ENCODE measurements at regions not wholly inside any gene's neighbourhood (a gene's known extent, or its start where the extent isn't known, plus 50 kb on each side); places are given as distances from the start of the nearest gene placed in this dataset.

DNA sequence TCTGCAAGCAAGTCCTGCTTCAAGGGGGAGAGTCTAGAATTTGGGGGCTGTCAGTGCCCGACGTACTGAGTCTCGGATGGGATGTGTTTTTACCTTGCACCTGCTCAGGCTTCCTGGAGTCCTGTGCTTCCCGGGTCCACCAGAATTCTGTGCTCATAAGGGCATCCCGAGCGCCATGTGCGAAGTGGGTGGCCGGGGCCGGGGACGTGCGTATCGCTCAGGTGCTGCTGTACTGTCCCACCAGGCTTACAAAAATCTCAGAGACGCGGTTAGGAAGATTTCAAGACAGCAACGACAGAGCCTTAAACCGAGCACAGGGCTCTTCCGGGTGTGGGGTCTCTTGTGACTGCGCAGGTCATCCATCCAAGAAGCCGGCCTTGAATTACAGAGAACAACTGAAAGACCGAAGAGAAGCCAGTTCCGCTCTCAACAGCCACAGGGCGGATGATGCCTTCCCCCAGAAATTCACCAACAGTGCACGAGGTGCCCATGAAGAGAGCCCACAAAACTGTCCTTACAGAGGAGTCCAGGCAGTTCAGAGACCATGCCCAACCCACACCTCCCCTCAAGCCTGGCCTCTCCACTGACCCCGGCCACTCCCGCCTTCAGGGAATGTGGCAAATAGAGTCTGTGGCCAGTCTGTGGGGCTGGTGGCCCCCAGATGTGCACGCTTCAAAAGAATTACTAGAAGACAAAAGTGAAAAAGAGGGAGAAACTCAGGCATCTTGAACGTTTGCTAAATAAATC, 104.7 kb downstream of the PXDC1 start:
- H3K79me2 ChIP-seq, result no peaks in the 10 kb centered on the region
- no peak overlapping the region for H2AFZ ChIP-seq
- TF ChIP-seq, protein P1, sequence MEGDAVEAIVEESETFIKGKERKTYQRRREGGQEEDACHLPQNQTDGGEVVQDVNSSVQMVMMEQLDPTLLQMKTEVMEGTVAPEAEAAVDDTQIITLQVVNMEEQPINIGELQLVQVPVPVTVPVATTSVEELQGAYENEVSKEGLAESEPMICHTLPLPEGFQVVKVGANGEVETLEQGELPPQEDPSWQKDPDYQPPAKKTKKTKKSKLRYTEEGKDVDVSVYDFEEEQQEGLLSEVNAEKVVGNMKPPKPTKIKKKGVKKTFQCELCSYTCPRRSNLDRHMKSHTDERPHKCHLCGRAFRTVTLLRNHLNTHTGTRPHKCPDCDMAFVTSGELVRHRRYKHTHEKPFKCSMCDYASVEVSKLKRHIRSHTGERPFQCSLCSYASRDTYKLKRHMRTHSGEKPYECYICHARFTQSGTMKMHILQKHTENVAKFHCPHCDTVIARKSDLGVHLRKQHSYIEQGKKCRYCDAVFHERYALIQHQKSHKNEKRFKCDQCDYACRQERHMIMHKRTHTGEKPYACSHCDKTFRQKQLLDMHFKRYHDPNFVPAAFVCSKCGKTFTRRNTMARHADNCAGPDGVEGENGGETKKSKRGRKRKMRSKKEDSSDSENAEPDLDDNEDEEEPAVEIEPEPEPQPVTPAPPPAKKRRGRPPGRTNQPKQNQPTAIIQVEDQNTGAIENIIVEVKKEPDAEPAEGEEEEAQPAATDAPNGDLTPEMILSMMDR (IDR thresholded peaks at IDR 0.05), result no peak
- H3K4me3 ChIP-seq (ENCODE audit: low read depth, low read length), result no peak overlapping the region
- H3K4me1 ChIP-seq, result no peaks in the 10 kb centered on the region
- H3K36me3 ChIP-seq (ENCODE audit: control insufficient read depth, insufficient read depth, low read length), result no peaks in the 10 kb centered on the region
- H3K27me3 ChIP-seq (ENCODE audit: control insufficient read depth, insufficient read depth, low read length), result no peaks in the 10 kb centered on the region
- H3K27ac ChIP-seq, result no peak overlapping the region
- no peaks in the 10 kb centered on the region for H3K9me3 ChIP-seq (ENCODE audit: control insufficient read depth, low read length)
- no peak overlapping the region for H3K9ac ChIP-seq
- no peak overlapping the region for H3K4me2 ChIP-seq (ENCODE audit: low read length)

DNA sequence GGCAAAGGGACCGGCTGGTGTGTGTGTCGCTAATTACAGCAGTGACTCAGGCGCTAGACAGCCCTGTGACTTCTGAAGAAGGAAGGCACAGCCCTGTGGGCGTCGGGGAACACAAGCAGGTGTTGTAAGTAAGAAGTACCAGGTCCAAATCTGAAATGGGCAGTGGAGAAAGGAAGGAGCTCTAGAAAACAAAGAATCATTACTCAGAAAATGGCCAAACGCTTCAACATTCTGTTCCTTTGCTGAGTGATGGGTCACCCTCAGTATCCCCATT, 106.8 kb downstream of the PXDC1 start:
- TF ChIP-seq, protein P1 (IDR thresholded peaks at IDR 0.05), result no peak
- H3K79me2 ChIP-seq, result no peaks in the 10 kb centered on the region
- H3K27ac ChIP-seq, result no peak overlapping the region
- no peak overlapping the region for H3K4me2 ChIP-seq (ENCODE audit: low read length)
- no peaks in the 10 kb centered on the region for H3K4me1 ChIP-seq
- H3K9me3 ChIP-seq (ENCODE audit: control insufficient read depth, low read length), result no peaks in the 10 kb centered on the region
- H2AFZ ChIP-seq, result no peak overlapping the region
- H3K36me3 ChIP-seq (ENCODE audit: control insufficient read depth, insufficient read depth, low read length), result no peaks in the 10 kb centered on the region
- no peak overlapping the region for H3K4me3 ChIP-seq (ENCODE audit: low read depth, low read length)
- no peak overlapping the region for H3K9ac ChIP-seq
- H3K27me3 ChIP-seq (ENCODE audit: control insufficient read depth, insufficient read depth, low read length), result no peaks in the 10 kb centered on the region

DNA sequence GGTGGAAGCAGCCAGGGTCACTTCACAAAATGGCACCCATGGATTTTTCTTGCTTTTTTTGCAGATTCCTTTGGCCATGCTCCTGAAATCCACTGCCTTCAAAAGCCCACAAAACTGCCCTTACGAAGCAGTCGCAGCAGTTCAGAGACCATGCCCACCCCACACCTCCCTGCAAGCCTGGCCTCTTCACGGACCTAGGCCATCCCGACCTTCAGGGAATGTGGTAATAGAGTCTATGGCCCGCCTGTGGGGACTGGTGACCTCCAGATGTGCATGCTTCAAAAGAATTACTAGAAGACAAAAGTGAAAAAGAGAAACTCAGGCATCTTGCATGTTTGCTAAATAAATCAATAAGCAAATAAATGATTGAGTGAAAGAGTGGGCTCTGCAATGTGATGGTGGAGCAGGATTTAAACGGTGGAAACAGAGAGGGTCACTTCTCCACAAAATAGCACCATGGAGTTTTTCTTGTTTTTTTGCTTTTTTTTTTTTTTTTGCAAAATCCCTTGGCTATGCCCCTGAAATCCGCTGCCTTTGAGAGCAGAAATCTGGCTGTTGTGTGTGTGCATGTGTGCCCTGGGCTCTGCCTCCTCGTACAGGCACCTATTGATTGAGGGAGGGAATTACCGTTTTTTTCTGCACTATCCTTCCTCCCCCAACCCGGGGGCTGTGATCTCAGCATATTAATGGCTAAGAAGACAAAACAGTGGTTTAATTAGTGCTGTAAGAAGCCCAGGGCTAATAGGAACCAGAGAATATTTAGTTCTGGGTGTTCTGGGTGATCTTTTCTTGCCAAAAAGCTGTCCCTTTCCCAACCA, 107.4 kb downstream of the PXDC1 start:
- Histone ChIP-seq H3K27ac (no peak overlapping the region), H3K4me1 (no peaks in the 10 kb centered on the region), H3K79me2 (no peaks in the 10 kb centered on the region), H3K4me3 (ENCODE audit: low read depth, low read length) (no peak overlapping the region), H2AFZ (no peak overlapping the region), H3K4me2 (ENCODE audit: low read length) (no peak overlapping the region), H3K36me3 (ENCODE audit: control insufficient read depth, insufficient read depth, low read length) (no peaks in the 10 kb centered on the region), H3K27me3 (ENCODE audit: control insufficient read depth, insufficient read depth, low read length) (no peaks in the 10 kb centered on the region), H3K9ac (no peak overlapping the region), H3K9me3 (ENCODE audit: control insufficient read depth, low read length) (no peaks in the 10 kb centered on the region)
- TF ChIP-seq, protein P1 (IDR thresholded peaks at IDR 0.05), result no peak

DNA sequence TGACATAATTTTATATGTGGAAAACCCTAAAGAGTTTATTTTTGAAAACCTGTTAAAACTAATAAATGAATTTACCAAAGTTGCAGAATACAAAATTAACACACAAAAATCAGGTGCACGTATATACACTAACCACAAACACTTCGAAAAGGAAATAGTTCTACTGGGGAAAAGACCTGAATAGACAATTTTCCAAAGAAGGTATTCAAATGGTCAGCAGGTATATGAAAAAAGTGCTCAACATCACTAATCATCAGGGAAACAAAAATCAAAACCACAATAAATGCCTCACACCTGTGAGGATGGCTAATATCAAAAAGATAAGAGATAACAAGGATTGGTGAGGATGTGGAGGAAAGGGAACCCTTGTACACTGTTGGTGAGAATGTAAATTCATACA, 110.6 kb downstream of the PXDC1 start:
- Histone ChIP-seq H3K4me1 (no peaks in the 10 kb centered on the region), H3K4me3 (ENCODE audit: low read depth, low read length) (no peak overlapping the region), H2AFZ (no peak overlapping the region), H3K9ac (no peak overlapping the region), H3K79me2 (no peaks in the 10 kb centered on the region), H3K36me3 (ENCODE audit: control insufficient read depth, insufficient read depth, low read length) (no peaks in the 10 kb centered on the region), H3K27ac (no peak overlapping the region), H3K4me2 (ENCODE audit: low read length) (no peak overlapping the region), H3K27me3 (ENCODE audit: control insufficient read depth, insufficient read depth, low read length) (no peaks in the 10 kb centered on the region), H3K9me3 (ENCODE audit: control insufficient read depth, low read length) (no peaks in the 10 kb centered on the region)
- TF ChIP-seq, protein P1 (IDR thresholded peaks at IDR 0.05), result no peak

All from parathyroid adenoma (tissue), 2 donors.